GM23338 (cell line): ENCODE measurements at regions not wholly inside any gene's neighbourhood (a gene's known extent, or its start where the extent isn't known, plus 50 kb on each side); places are given as distances from the start of the nearest gene placed in this dataset.
A peak's percentile ranks its signal among the peaks of the same experiment; 100 is the strongest.

Experiments used
- ATAC-seq: fragments of 200-7000 bp; cut with Tn5 transposase; 3 replicates; pipeline ENCODE4 v1.9.1; 2020
- DNase-seq: peaks from one replicate; pipeline ENCODE4 v3.0.0-alpha.2; 2015; ENCODE audit warnings: low spot score
- H2AFZ ChIP-seq: fragments of 200-600 bp; sonication (generic); 2 replicates; pipeline ENCODE4 v1.8.0; 2016; ENCODE audit warnings: antibody characterized with exemption, mild to moderate bottlenecking, moderate library complexity
- H3F3A ChIP-seq: fragments of 200-600 bp; sonication (generic); replicated peaks from 2 replicates; pipeline ENCODE4 v1.8.0; 2017; ENCODE audit warnings: antibody characterized with exemption, mixed run types, low read depth
- H3K27ac ChIP-seq: fragments of 200-600 bp; sonication (generic); 2 replicates; pipeline ENCODE4 v1.6.1; 2016; ENCODE audit warnings: low read depth
- H3K27me3 ChIP-seq: fragments of 200-600 bp; sonication (generic); 2 replicates; pipeline ENCODE4 v1.8.0; 2016; ENCODE audit warnings: mild to moderate bottlenecking, mixed run types, moderate library complexity; ENCODE audit not compliant: insufficient read depth
- H3K36me3 ChIP-seq: fragments of 200-600 bp; sonication (generic); 2 replicates; pipeline ENCODE4 v1.8.0; 2016; ENCODE audit warnings: mild to moderate bottlenecking; ENCODE audit not compliant: insufficient read depth
- H3K4me1 ChIP-seq: fragments of 200-600 bp; sonication (generic); 2 replicates; pipeline ENCODE4 v1.8.0; 2016; ENCODE audit warnings: mild to moderate bottlenecking, moderate library complexity; ENCODE audit not compliant: insufficient read depth
- H3K4me2 ChIP-seq: fragments of 200-600 bp; sonication (generic); 2 replicates; pipeline ENCODE4 v1.7.1; 2017; ENCODE audit warnings: mixed run types
- H3K4me3 ChIP-seq: fragments of 200-600 bp; sonication (generic); 2 replicates; pipeline ENCODE4 v1.6.1; 2016; ENCODE audit warnings: mixed run types
- H3K79me2 ChIP-seq: fragments of 200-600 bp; sonication (generic); replicated peaks from 2 replicates; pipeline ENCODE4 v1.8.0; 2017; ENCODE audit warnings: mild to moderate bottlenecking; ENCODE audit not compliant: insufficient read depth
- H3K9me2 ChIP-seq: fragments of 200-600 bp; sonication (generic); 2 replicates; pipeline ENCODE4 v1.8.0; 2017; ENCODE audit not compliant: insufficient read depth
- H4K20me1 ChIP-seq: fragments of 200-600 bp; sonication (generic); replicated peaks from 2 replicates; pipeline ENCODE4 v1.8.0; 2017; ENCODE audit warnings: mild to moderate bottlenecking; ENCODE audit not compliant: insufficient read depth
- H3K27ac Mint-ChIP-seq: 2 replicates; pipeline ENCODE4 v1.8.0; 2020; ENCODE audit warnings: inconsistent platforms, mild to moderate bottlenecking, moderate library complexity, mixed read lengths
- H3K27me3 Mint-ChIP-seq: 3 replicates; pipeline ENCODE4 v1.8.0; 2022; ENCODE audit warnings: low read depth, mild to moderate bottlenecking, moderate library complexity, mixed read lengths, inconsistent platforms; ENCODE audit not compliant: insufficient read depth, poor library complexity
- H3K36me3 Mint-ChIP-seq: 3 replicates; pipeline ENCODE4 v1.8.0; 2021; ENCODE audit warnings: low read depth, mild to moderate bottlenecking, inconsistent platforms, moderate library complexity, mixed read lengths
- H3K4me1 Mint-ChIP-seq: 3 replicates; pipeline ENCODE4 v1.8.0; 2020; ENCODE audit warnings: mild to moderate bottlenecking, inconsistent platforms, mixed read lengths
- H3K4me3 Mint-ChIP-seq: 3 replicates; pipeline ENCODE4 v1.8.0; 2021; ENCODE audit warnings: moderate library complexity, mild to moderate bottlenecking, inconsistent platforms, mixed read lengths
- H3K9me3 Mint-ChIP-seq: 3 replicates; pipeline ENCODE4 v1.8.0; 2020; ENCODE audit warnings: moderate library complexity, mild to moderate bottlenecking, inconsistent platforms, mixed read lengths
- EZH2phosphoT487 ChIP-seq: fragments of 200-600 bp; sonication (generic); IDR thresholded peaks from one replicate; pipeline ENCODE4 v1.8.1; 2018; ENCODE audit warnings: antibody characterized with exemption; ENCODE audit not compliant: unreplicated experiment
- JUNB ChIP-seq: IDR thresholded peaks from one replicate; pipeline ENCODE4 v1.6.1; 2016; ENCODE audit warnings: antibody characterized with exemption; ENCODE audit not compliant: unreplicated experiment
- NANOG ChIP-seq: IDR thresholded peaks from 2 replicates; pipeline ENCODE4 v1.6.1; 2016; ENCODE audit warnings: antibody characterized with exemption, borderline replicate concordance
- POLR2AphosphoS5 ChIP-seq: IDR thresholded peaks from 2 replicates; pipeline ENCODE4 v1.6.1; 2016; ENCODE audit warnings: antibody characterized with exemption, low read depth
- ZNF331 ChIP-seq: fragments of 250-450 bp; sonication (Bioruptor Pico); IDR thresholded peaks from 2 replicates; pipeline ENCODE4 v1.5.0; 2020; ENCODE audit warnings: low read depth, mild to moderate bottlenecking, moderate library complexity
- TF ChIP-seq, protein P1 (sequence below): IDR thresholded peaks from 2 replicates; pipeline ENCODE4 v1.6.1; 2016; ENCODE audit warnings: antibody characterized with exemption
- TF ChIP-seq, protein P2 (sequence below): IDR thresholded peaks from one replicate; pipeline ENCODE4 v1.6.1; 2018; ENCODE audit warnings: antibody characterized with exemption; ENCODE audit not compliant: unreplicated experiment
- TF ChIP-seq, protein P3 (sequence below): fragments of 250-450 bp; sonication (Bioruptor Pico); IDR thresholded peaks from 2 replicates; pipeline ENCODE4 v1.5.0; 2020; ENCODE audit warnings: mild to moderate bottlenecking, moderate library complexity
- TF ChIP-seq, protein P4 (sequence below), 2 experiments: fragments of 200-600 bp in 1 of 2; sonication (generic) in 1 of 2; conservative IDR thresholded peaks; 2 replicates each; pipeline versions ENCODE4 v1.5.1 to v1.6.1; 2016 to 2017; ENCODE audit warnings: antibody characterized with exemption in 2 of 2, low read depth in 2 of 2, mild to moderate bottlenecking in 2 of 2, moderate library complexity in 1 of 2

DNA sequence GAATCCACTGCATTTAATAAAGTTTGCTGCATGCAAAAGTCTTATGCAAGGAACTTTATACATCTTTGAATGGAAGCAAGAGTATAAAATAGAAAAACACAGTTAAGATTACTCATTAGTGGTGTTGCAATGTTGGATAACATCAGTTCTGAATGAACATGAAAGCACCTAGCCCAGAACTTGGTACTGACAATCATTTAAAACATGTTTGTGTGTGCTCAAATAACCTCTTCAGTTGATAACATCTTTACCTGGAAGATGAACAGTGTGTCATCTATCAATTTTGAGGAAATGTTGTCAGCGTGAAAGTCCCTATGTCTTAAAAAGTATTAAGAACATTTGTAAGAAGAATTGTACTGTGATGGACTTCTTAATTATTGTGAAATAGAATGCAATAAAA lies 370.4 kb upstream of the GRAMD2B start:
- H3K4me2 ChIP-seq: no peak overlapping the region
- TF ChIP-seq POLR2AphosphoS5 (no peak), JUNB (no peak)
- TF ChIP-seq, protein P1, sequence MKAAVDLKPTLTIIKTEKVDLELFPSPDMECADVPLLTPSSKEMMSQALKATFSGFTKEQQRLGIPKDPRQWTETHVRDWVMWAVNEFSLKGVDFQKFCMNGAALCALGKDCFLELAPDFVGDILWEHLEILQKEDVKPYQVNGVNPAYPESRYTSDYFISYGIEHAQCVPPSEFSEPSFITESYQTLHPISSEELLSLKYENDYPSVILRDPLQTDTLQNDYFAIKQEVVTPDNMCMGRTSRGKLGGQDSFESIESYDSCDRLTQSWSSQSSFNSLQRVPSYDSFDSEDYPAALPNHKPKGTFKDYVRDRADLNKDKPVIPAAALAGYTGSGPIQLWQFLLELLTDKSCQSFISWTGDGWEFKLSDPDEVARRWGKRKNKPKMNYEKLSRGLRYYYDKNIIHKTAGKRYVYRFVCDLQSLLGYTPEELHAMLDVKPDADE: no peak
- DNase-seq: no peak
- H2AFZ ChIP-seq: no peak overlapping the region
- H4K20me1 ChIP-seq: no peaks in the 10 kb centered on the region
- Mint-ChIP-seq H3K27me3 (no peaks in the 10 kb centered on the region), H3K9me3 (peaks cover 7% of the 10 kb centered on the region; the same call in 2 of the 3 replicates), H3K36me3 (peaks cover 12% of the 10 kb centered on the region; the same call in 2 of the 3 replicates), H3K4me3 (no peak overlapping the region), H3K4me1 (peaks cover 39% of the 10 kb centered on the region), H3K27ac (no peak overlapping the region)
- H3K27me3 ChIP-seq: no peaks in the 10 kb centered on the region
- no peak for ATAC-seq
- H3K36me3 ChIP-seq: no peaks in the 10 kb centered on the region
- H3K79me2 ChIP-seq: no peaks in the 10 kb centered on the region
- no peak overlapping the region for H3K27ac ChIP-seq
- H3K4me3 ChIP-seq: no peak overlapping the region
- no peaks in the 10 kb centered on the region; the same call in 1 of the 2 replicates for H3K9me2 ChIP-seq
- no peaks in the 10 kb centered on the region for H3F3A ChIP-seq
- H3K4me1 ChIP-seq: peaks cover 30% of the 10 kb centered on the region

DNA sequence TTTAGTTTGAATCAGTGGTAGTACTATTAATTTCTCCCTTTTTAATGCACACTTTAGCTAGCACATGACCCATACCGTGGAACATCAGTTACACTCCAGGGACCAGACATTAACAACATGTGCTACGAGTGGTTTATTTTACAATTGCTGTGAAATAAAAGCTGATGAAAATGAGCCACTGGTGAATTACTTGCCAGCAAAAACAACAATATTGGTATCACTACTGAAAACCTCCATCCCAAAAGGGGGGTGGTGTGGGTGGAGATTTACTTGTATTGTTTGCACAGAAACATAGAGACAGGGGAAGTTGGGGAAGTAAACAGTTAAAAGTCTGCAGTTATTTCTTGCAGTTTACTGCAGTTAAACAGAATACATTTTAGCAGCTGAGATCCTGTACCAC lies 369.6 kb upstream of the GRAMD2B start:
- ATAC-seq: no peak
- Histone ChIP-seq H3F3A (no peaks in the 10 kb centered on the region), H3K36me3 (no peaks in the 10 kb centered on the region), H2AFZ (no peak overlapping the region), H3K27ac (no peak overlapping the region), H3K4me2 (no peak overlapping the region; the same call in 1 of the 2 replicates), H3K4me3 (no peak overlapping the region), H4K20me1 (no peaks in the 10 kb centered on the region), H3K4me1 (peaks cover 31% of the 10 kb centered on the region), H3K27me3 (no peaks in the 10 kb centered on the region), H3K79me2 (no peaks in the 10 kb centered on the region), H3K9me2 (no peaks in the 10 kb centered on the region)
- H3K27me3 Mint-ChIP-seq: no peaks in the 10 kb centered on the region
- peak overlapping the region; percentile 49 for H3K27ac Mint-ChIP-seq
- H3K9me3 Mint-ChIP-seq: peaks cover 11% of the 10 kb centered on the region
- no peak for DNase-seq
- H3K36me3 Mint-ChIP-seq: peaks cover 16% of the 10 kb centered on the region
- H3K4me1 Mint-ChIP-seq: peaks cover 39% of the 10 kb centered on the region
- H3K4me3 Mint-ChIP-seq: no peak overlapping the region
- TF ChIP-seq EZH2phosphoT487: no peak
- TF ChIP-seq NANOG: no peak
- TF ChIP-seq, protein P2, sequence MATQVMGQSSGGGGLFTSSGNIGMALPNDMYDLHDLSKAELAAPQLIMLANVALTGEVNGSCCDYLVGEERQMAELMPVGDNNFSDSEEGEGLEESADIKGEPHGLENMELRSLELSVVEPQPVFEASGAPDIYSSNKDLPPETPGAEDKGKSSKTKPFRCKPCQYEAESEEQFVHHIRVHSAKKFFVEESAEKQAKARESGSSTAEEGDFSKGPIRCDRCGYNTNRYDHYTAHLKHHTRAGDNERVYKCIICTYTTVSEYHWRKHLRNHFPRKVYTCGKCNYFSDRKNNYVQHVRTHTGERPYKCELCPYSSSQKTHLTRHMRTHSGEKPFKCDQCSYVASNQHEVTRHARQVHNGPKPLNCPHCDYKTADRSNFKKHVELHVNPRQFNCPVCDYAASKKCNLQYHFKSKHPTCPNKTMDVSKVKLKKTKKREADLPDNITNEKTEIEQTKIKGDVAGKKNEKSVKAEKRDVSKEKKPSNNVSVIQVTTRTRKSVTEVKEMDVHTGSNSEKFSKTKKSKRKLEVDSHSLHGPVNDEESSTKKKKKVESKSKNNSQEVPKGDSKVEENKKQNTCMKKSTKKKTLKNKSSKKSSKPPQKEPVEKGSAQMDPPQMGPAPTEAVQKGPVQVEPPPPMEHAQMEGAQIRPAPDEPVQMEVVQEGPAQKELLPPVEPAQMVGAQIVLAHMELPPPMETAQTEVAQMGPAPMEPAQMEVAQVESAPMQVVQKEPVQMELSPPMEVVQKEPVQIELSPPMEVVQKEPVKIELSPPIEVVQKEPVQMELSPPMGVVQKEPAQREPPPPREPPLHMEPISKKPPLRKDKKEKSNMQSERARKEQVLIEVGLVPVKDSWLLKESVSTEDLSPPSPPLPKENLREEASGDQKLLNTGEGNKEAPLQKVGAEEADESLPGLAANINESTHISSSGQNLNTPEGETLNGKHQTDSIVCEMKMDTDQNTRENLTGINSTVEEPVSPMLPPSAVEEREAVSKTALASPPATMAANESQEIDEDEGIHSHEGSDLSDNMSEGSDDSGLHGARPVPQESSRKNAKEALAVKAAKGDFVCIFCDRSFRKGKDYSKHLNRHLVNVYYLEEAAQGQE: no peak
- TF ChIP-seq, protein P3, sequence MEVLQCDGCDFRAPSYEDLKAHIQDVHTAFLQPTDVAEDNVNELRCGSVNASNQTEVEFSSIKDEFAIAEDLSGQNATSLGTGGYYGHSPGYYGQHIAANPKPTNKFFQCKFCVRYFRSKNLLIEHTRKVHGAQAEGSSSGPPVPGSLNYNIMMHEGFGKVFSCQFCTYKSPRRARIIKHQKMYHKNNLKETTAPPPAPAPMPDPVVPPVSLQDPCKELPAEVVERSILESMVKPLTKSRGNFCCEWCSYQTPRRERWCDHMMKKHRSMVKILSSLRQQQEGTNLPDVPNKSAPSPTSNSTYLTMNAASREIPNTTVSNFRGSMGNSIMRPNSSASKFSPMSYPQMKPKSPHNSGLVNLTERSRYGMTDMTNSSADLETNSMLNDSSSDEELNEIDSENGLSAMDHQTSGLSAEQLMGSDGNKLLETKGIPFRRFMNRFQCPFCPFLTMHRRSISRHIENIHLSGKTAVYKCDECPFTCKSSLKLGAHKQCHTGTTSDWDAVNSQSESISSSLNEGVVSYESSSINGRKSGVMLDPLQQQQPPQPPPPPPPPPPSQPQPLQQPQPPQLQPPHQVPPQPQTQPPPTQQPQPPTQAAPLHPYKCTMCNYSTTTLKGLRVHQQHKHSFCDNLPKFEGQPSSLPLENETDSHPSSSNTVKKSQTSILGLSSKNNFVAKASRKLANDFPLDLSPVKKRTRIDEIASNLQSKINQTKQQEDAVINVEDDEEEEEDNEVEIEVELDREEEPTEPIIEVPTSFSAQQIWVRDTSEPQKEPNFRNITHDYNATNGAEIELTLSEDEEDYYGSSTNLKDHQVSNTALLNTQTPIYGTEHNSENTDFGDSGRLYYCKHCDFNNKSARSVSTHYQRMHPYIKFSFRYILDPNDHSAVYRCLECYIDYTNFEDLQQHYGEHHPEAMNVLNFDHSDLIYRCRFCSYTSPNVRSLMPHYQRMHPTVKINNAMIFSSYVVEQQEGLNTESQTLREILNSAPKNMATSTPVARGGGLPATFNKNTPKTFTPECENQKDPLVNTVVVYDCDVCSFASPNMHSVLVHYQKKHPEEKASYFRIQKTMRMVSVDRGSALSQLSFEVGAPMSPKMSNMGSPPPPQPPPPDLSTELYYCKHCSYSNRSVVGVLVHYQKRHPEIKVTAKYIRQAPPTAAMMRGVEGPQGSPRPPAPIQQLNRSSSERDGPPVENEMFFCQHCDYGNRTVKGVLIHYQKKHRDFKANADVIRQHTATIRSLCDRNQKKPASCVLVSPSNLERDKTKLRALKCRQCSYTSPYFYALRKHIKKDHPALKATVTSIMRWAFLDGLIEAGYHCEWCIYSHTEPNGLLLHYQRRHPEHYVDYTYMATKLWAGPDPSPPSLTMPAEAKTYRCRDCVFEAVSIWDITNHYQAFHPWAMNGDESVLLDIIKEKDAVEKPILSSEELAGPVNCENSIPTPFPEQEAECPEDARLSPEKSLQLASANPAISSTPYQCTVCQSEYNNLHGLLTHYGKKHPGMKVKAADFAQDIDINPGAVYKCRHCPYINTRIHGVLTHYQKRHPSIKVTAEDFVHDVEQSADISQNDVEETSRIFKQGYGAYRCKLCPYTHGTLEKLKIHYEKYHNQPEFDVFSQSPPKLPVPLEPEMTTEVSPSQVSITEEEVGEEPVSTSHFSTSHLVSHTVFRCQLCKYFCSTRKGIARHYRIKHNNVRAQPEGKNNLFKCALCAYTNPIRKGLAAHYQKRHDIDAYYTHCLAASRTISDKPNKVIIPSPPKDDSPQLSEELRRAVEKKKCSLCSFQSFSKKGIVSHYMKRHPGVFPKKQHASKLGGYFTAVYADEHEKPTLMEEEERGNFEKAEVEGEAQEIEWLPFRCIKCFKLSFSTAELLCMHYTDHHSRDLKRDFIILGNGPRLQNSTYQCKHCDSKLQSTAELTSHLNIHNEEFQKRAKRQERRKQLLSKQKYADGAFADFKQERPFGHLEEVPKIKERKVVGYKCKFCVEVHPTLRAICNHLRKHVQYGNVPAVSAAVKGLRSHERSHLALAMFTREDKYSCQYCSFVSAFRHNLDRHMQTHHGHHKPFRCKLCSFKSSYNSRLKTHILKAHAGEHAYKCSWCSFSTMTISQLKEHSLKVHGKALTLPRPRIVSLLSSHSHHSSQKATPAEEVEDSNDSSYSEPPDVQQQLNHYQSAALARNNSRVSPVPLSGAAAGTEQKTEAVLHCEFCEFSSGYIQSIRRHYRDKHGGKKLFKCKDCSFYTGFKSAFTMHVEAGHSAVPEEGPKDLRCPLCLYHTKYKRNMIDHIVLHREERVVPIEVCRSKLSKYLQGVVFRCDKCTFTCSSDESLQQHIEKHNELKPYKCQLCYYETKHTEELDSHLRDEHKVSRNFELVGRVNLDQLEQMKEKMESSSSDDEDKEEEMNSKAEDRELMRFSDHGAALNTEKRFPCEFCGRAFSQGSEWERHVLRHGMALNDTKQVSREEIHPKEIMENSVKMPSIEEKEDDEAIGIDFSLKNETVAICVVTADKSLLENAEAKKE (CRISPR knock-in tag): no peak
- no peak for TF ChIP-seq ZNF331 (CRISPR knock-in tag)
- no peak for TF ChIP-seq POLR2AphosphoS5
- TF ChIP-seq, protein P4, sequence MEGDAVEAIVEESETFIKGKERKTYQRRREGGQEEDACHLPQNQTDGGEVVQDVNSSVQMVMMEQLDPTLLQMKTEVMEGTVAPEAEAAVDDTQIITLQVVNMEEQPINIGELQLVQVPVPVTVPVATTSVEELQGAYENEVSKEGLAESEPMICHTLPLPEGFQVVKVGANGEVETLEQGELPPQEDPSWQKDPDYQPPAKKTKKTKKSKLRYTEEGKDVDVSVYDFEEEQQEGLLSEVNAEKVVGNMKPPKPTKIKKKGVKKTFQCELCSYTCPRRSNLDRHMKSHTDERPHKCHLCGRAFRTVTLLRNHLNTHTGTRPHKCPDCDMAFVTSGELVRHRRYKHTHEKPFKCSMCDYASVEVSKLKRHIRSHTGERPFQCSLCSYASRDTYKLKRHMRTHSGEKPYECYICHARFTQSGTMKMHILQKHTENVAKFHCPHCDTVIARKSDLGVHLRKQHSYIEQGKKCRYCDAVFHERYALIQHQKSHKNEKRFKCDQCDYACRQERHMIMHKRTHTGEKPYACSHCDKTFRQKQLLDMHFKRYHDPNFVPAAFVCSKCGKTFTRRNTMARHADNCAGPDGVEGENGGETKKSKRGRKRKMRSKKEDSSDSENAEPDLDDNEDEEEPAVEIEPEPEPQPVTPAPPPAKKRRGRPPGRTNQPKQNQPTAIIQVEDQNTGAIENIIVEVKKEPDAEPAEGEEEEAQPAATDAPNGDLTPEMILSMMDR (conservative IDR thresholded peaks at IDR 0.05; ENCODE audit: low read depth in 2 of 2): no peak
- TF ChIP-seq JUNB: no peak
